ENCODE measurements at regions not wholly inside any gene's neighbourhood (a gene's known extent, or its start where the extent isn't known, plus 50 kb on each side); places are given as distances from the start of the nearest gene placed in this dataset.

- no peak for TF ChIP-seq CTCF (IDR thresholded peaks at IDR 0.05)
- ChIA-PET CTCF (no interaction called here), POLR2A (interaction anchor here (0.9 to 1.7 kb wide), 2 partner anchors 15 to 48 kb away, joined by 4 to 6 read pairs; no protein-coding TSS in a partner anchor)
- no peak overlapping the region for H3K4me3 Mint-ChIP-seq
- intact Hi-C loops (cut with micrococcal nuclease), result no loop called here
- ATAC-seq (ENCODE audit: low read depth) (no peak), DNase-seq (no peak)
- H3K9me3 Mint-ChIP-seq, result peaks cover 5% of the 10 kb centered on the region
- peak overlapping the region; percentile 41 for H3K27ac Mint-ChIP-seq
- peaks cover 8% of the 10 kb centered on the region for H3K36me3 Mint-ChIP-seq (ENCODE audit: low read depth)
- no peaks in the 10 kb centered on the region for H3K27me3 Mint-ChIP-seq
- peaks cover 92% of the 10 kb centered on the region for H3K4me1 Mint-ChIP-seq
Measured at GRCh38 chr6:14270142-14270893, 152.7 kb downstream of the CD83 start.

DNA sequence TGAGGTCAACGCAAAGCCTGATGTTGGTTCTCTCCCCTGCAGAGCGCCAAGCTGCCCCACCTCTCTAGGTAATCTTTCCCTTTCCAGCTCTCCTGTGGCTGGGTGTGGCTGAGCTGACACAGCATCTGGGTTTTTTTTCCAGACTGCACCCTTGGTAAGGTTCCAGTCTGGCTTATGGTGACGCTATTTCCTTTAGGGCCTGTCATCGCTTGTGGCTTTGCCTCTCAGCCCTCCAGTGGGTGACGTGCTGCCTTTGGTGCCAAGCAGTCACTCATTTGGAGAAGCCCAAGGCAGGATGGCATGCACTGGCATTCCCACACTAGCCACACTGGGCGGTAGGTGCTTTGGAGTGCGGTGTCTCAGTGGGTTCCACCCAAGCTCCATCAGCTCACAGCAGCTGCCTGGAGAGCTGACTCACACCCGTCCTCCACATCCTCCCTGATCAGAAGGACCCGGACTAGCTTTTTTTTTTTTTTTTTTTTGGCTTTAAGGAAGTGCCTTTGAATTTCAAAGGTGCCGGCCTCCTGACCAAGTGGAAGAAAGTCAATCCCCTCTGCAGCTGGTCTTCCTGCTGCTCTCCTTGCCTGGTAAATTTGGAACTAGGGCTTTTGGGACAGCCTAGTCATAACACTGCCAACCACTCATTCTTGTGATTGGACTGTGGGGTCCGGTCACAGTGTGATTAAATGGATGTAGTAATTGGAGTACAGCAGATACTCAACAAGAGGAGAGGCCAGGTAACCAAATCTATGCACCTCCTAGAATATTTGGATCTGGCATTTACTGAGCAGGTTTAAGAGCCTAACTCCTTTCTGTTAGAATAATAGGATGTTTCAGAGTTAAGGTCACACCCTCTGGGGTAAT, 153.6 kb downstream of the CD83 start:
- H3K4me1 Mint-ChIP-seq, result peaks cover 92% of the 10 kb centered on the region
- peaks cover 8% of the 10 kb centered on the region for H3K36me3 Mint-ChIP-seq (ENCODE audit: low read depth)
- ChIA-PET CTCF (no interaction called here), POLR2A (interaction anchor here (0.6 to 0.7 kb wide), 2 partner anchors 16 to 44 kb away, joined by 3 to 5 read pairs; no protein-coding TSS in a partner anchor)
- peak overlapping the region; percentile 66 for H3K27ac Mint-ChIP-seq
- peaks cover 5% of the 10 kb centered on the region for H3K9me3 Mint-ChIP-seq
- no peak for TF ChIP-seq CTCF (IDR thresholded peaks at IDR 0.05)
- no peaks in the 10 kb centered on the region for H3K27me3 Mint-ChIP-seq
- ATAC-seq (ENCODE audit: low read depth) (peak; percentile 45), DNase-seq (no peak)
- no peak overlapping the region for H3K4me3 Mint-ChIP-seq
- intact Hi-C loops (cut with micrococcal nuclease), result no loop called here

GRCh38 chr6:14271789-14272736, 154.5 kb downstream of the CD83 start:
- H3K9me3 Mint-ChIP-seq, result peaks cover 4% of the 10 kb centered on the region
- TF ChIP-seq CTCF (IDR thresholded peaks at IDR 0.05), result no peak
- ChIA-PET CTCF (no interaction called here), POLR2A (interaction anchor here (0.6 to 0.7 kb wide), 2 partner anchors 17 to 45 kb away, joined by 3 to 5 read pairs; no protein-coding TSS in a partner anchor)
- no peaks in the 10 kb centered on the region for H3K27me3 Mint-ChIP-seq
- no peak for DNase-seq
- no peak for ATAC-seq (ENCODE audit: low read depth)
- peaks cover 92% of the 10 kb centered on the region for H3K4me1 Mint-ChIP-seq
- H3K27ac Mint-ChIP-seq, result no peak overlapping the region
- H3K4me3 Mint-ChIP-seq, result no peak overlapping the region
- peaks cover 8% of the 10 kb centered on the region for H3K36me3 Mint-ChIP-seq (ENCODE audit: low read depth)
- intact Hi-C loops (cut with micrococcal nuclease), result no loop called here

DNA sequence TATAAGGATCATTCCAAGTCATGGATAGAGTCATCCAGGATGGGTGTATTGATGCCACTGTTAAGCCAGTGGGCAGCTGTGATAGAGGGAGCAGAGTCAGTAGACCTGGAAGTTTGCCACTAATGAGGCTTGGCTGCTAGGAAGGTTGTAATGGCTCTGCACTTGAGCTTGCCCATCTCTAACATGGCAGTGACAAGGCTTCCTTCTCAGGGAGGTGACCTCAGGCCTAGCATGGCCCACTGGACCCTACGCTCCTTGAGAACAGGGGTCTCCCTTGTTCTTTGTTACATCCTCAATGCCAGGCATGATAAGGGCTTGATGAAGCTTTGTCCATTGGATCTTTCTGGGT, 155.1 kb downstream of the CD83 start:
- Mint-ChIP-seq H3K27me3 (no peaks in the 10 kb centered on the region), H3K4me3 (no peak overlapping the region), H3K27ac (no peak overlapping the region), H3K4me1 (peaks cover 96% of the 10 kb centered on the region), H3K36me3 (ENCODE audit: low read depth) (peaks cover 8% of the 10 kb centered on the region), H3K9me3 (peaks cover 3% of the 10 kb centered on the region)
- ChIA-PET POLR2A (no interaction called here), CTCF (no interaction called here)
- TF ChIP-seq CTCF (IDR thresholded peaks at IDR 0.05), result no peak
- intact Hi-C loops (cut with micrococcal nuclease), result no loop called here
- no peak for ATAC-seq (ENCODE audit: low read depth)
- DNase-seq, result no peak

All from activated B cell treated with CpG ODN at 0.5 μM for 24 hours (primary cell).